MG63 (cell line): ENCODE measurements at regions not wholly inside any gene's neighbourhood (a gene's known extent, or its start where the extent isn't known, plus 50 kb on each side); places are given as distances from the start of the nearest gene placed in this dataset.
"Not testable (repeated sequence)": the region's sequence is repeated elsewhere in the genome, so short reads cannot be mapped to it uniquely, and the experiment has no call there.

ENCODE experiments used
- DNase-seq: peaks from one replicate; pipeline ENCODE4 v3.0.0-alpha.2; 2020
- H3K27me3 ChIP-seq: fragments of 250-450 bp; sonication (Bioruptor Pico); 2 replicates; pipeline ENCODE4 v1.5.1; 2020; ENCODE audit warnings: mild to moderate bottlenecking, moderate library complexity
- H3K36me3 ChIP-seq: fragments of 250-450 bp; sonication (Bioruptor Pico); 2 replicates; pipeline ENCODE4 v1.5.1; 2020; ENCODE audit warnings: mild to moderate bottlenecking, moderate library complexity
- H3K4me3 ChIP-seq: fragments of 250-450 bp; sonication (Bioruptor Pico); 2 replicates; pipeline ENCODE4 v1.5.1; 2020; ENCODE audit warnings: mild to moderate bottlenecking, moderate library complexity
- H3K9me3 ChIP-seq: fragments of 250-450 bp; sonication (Bioruptor Pico); 2 replicates; pipeline ENCODE4 v1.5.1; 2020; ENCODE audit warnings: mild to moderate bottlenecking, moderate library complexity

DNA sequence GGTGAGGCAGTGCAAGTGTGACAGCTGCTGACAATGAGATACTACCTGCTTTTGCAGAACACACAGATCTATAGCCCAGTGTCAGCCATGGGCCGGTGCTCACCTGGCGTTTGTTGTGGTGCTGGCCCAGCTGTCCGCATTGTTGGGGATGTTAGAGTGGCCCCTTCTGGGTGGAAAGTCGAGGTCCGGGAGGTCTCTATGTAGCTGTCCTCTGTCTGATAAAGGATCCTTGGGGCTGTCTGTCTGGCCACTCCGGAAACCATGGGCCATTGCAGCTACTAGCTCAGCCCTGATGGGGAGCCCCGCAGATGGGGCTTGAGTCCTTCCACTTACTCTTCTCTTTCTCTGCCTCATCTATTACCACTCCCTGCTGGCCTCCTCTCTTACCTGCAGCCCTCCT is 181.5 kb upstream of the TSHZ3 start:
- Histone ChIP-seq H3K9me3 (peaks cover 6% of the 10 kb centered on the region), H3K4me3 (no peak overlapping the region), H3K36me3 (no peaks in the 10 kb centered on the region), H3K27me3 (no peaks in the 10 kb centered on the region)
- no peak for DNase-seq

DNA sequence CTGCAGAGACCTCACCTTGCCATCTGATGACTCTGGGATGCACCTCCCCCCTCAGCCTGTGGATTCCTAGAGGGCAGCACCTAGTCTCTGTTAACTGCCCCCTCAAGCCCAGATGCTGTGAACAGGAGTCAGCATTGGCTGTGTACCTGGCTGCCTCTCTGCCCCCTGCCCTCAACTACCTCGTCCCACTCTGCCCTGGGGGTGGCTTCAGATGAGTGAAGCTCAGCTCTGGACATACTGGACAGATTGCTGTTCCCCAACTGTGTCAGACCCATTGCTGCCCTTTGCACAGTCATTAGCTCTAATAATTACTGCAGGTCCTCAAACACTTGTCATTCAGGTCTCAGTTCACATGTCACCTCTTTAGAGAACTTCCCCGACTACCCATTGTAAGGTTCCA is 182.1 kb upstream of the TSHZ3 start:
- DNase-seq, result no peak
- peaks cover 2% of the 10 kb centered on the region for H3K9me3 ChIP-seq
- no peak overlapping the region for H3K4me3 ChIP-seq
- no peaks in the 10 kb centered on the region for H3K27me3 ChIP-seq
- no peaks in the 10 kb centered on the region for H3K36me3 ChIP-seq

DNA sequence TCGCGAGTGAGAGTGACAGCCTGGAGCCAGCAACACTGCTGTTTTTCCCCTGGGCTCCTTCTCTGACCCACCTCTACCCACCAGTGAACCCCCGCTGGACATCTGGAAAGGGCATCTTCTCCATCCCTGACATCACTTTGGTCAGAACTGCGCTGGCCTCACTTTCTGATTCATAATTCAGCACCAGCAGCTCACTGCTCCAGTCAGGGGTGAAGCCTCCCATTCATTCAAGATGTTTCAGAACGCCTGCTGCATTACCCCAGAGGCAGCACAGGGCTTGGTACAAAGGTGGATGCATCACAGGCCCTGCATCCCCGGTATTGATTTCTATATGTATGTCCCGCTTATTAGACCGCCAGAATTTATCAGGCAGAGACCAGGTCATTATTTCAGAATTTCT is 182.8 kb upstream of the TSHZ3 start:
- no peaks in the 10 kb centered on the region for H3K27me3 ChIP-seq
- H3K4me3 ChIP-seq, result no peak overlapping the region
- no peak for DNase-seq
- H3K36me3 ChIP-seq, result no peaks in the 10 kb centered on the region
- no peaks in the 10 kb centered on the region for H3K9me3 ChIP-seq

GRCh38 chr19:31533114-31533513 is 183.9 kb upstream of the TSHZ3 start:
- no peaks in the 10 kb centered on the region for H3K27me3 ChIP-seq
- no peak for DNase-seq
- H3K4me3 ChIP-seq, result no peak overlapping the region
- H3K9me3 ChIP-seq, result no peaks in the 10 kb centered on the region
- H3K36me3 ChIP-seq, result no peaks in the 10 kb centered on the region

- no peaks in the 10 kb centered on the region for H3K36me3 ChIP-seq
- no peaks in the 10 kb centered on the region for H3K27me3 ChIP-seq
- no peak overlapping the region for H3K4me3 ChIP-seq
- H3K9me3 ChIP-seq, result 0 out of 2 replicates have a peak, but pooled peaks cover 2% of the 10 kb centered on the region
- no peak for DNase-seq
Observed at GRCh38 chr19:31534231-31534630, 185.0 kb upstream of the TSHZ3 start.

DNA sequence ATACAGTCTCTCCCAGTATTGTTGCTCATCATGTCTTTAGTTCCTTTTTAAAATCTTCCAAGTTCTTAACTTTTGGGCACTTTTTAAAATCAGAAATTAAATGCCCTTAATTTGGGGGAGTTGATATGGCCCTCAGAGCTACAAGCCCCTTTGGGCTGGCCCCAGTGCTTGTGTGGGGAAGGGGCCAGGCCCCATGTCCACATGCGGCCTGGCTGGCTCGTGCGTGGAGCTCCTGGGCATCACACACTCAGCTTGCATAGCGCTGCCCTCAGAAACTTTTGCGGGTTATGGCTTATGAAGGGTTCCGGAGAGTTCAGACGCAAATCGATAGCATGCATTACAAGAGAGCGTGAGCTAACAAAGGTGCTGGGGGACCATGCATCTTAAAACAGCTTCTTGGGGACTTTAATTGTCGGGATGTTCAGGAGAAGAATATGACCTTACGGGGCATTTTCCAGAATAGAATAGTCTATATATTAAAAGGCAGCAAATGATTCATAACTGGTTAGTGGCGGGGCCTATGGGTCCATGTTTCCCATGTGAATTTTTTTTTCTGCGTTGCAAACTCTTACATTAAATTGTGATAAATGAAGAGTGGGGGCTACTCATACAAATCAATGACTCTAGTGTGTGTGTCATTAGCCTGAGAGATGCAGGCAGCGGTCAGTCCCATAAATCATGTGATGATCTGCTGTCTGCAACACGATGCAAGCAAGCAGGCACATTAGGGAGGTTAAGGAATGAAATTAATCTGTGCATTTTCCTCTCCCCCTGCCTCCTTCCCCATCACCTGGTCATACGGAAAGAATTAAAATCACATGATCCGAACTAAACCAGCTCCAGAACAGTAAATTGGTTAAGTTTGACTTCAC is 185.8 kb upstream of the TSHZ3 start:
- 0 out of 2 replicates have a peak, but pooled peaks cover 2% of the 10 kb centered on the region for H3K9me3 ChIP-seq
- no peak for DNase-seq
- no peaks in the 10 kb centered on the region for H3K36me3 ChIP-seq
- peaks cover 1% of the 10 kb centered on the region; the same call in 1 of the 2 replicates for H3K27me3 ChIP-seq
- no peak overlapping the region for H3K4me3 ChIP-seq

GRCh38 chr19:31535691-31536460 is 186.6 kb upstream of the TSHZ3 start:
- Histone ChIP-seq H3K36me3 (no peaks in the 10 kb centered on the region), H3K9me3 (0 out of 2 replicates have a peak, but pooled peaks cover 2% of the 10 kb centered on the region), H3K4me3 (no peak overlapping the region), H3K27me3 (peaks cover 4% of the 10 kb centered on the region)
- DNase-seq, result no peak

GRCh38 chr19:31537136-31537535 is 187.9 kb upstream of the TSHZ3 start:
- Histone ChIP-seq H3K9me3 (0 out of 2 replicates have a peak, but pooled peaks cover 2% of the 10 kb centered on the region), H3K27me3 (peaks cover 9% of the 10 kb centered on the region), H3K4me3 (no peak overlapping the region), H3K36me3 (no peaks in the 10 kb centered on the region)
- no peak for DNase-seq

GRCh38 chr19:31537902-31538301 is 188.7 kb upstream of the TSHZ3 start:
- H3K36me3 ChIP-seq, DNase-seq, H3K9me3 ChIP-seq, H3K4me3 ChIP-seq, H3K27me3 ChIP-seq: not testable (repeated sequence)

DNA sequence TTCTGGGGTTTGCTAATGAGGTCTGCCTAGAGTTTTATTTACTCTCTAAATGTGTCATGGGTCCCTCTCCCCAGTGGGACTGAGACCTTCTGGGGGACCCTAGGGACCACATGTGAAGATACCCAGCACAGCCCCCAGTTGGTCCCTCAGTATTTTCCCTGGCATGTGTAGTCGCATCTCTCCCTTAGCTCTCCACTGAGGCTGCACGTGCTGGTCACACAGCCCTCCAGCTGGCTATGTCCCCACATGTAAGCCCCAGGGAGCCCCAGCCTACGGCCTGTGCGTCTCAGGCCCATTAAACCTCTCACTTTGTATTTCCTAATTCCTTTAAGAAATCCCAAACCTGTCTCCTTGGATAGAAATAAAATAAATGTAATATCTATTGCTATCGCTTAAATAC is 189.6 kb upstream of the TSHZ3 start:
- 0 out of 2 replicates have a peak, but pooled peaks cover 2% of the 10 kb centered on the region for H3K9me3 ChIP-seq
- no peak for DNase-seq
- no peaks in the 10 kb centered on the region for H3K36me3 ChIP-seq
- no peak overlapping the region for H3K4me3 ChIP-seq
- peaks cover 9% of the 10 kb centered on the region for H3K27me3 ChIP-seq

- H3K27me3 ChIP-seq, result peaks cover 9% of the 10 kb centered on the region
- 0 out of 2 replicates have a peak, but pooled peaks cover 2% of the 10 kb centered on the region for H3K9me3 ChIP-seq
- H3K36me3 ChIP-seq, result no peaks in the 10 kb centered on the region
- no peak for DNase-seq
- H3K4me3 ChIP-seq, result no peak overlapping the region
Observed at GRCh38 chr19:31539386-31539785, 190.2 kb upstream of the TSHZ3 start.

GRCh38 chr19:31541396-31541795 is 192.2 kb upstream of the TSHZ3 start:
- DNase-seq, result no peak
- H3K36me3 ChIP-seq, result no peaks in the 10 kb centered on the region
- H3K4me3 ChIP-seq, result no peak overlapping the region
- peaks cover 11% of the 10 kb centered on the region for H3K27me3 ChIP-seq
- 0 out of 2 replicates have a peak, but pooled peaks cover 2% of the 10 kb centered on the region for H3K9me3 ChIP-seq

GRCh38 chr19:31543456-31543855 is 194.2 kb upstream of the TSHZ3 start:
- DNase-seq, result no peak
- no peaks in the 10 kb centered on the region for H3K36me3 ChIP-seq
- no peak overlapping the region for H3K4me3 ChIP-seq
- peaks cover 11% of the 10 kb centered on the region for H3K27me3 ChIP-seq
- H3K9me3 ChIP-seq, result no peaks in the 10 kb centered on the region

- H3K27me3 ChIP-seq, result peaks cover 7% of the 10 kb centered on the region; the same call in 1 of the 2 replicates
- no peaks in the 10 kb centered on the region for H3K9me3 ChIP-seq
- H3K4me3 ChIP-seq, result no peak overlapping the region
- no peaks in the 10 kb centered on the region for H3K36me3 ChIP-seq
- no peak for DNase-seq
Observed at GRCh38 chr19:31545777-31546176, 196.5 kb upstream of the TSHZ3 start.

- DNase-seq, result no peak
- peaks cover 7% of the 10 kb centered on the region; the same call in 1 of the 2 replicates for H3K27me3 ChIP-seq
- no peaks in the 10 kb centered on the region for H3K36me3 ChIP-seq
- H3K9me3 ChIP-seq, result no peaks in the 10 kb centered on the region
- no peak overlapping the region for H3K4me3 ChIP-seq
Observed at GRCh38 chr19:31546205-31546960, 197.1 kb upstream of the TSHZ3 start.

DNA sequence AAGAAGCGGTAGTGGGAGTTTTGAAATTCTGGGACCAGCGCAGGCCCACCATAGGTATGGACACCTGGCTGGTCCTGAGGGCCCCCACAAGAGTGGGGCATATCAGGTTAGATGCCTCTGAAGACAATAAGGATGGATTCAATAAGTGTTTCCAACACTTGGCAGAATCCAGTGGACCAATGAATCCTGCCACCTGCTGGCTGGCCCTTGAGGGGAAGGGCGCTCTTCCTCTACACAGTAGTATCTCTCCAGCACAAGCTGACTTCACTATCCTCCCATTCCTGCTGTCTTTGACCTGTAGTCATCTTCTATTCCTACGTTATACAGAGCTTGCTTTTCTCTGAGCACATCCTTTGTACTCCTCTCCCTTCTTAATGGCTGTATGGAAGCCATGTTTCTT is 199.7 kb upstream of the TSHZ3 start:
- Histone ChIP-seq H3K36me3 (no peaks in the 10 kb centered on the region), H3K27me3 (peaks cover 3% of the 10 kb centered on the region; the same call in 1 of the 2 replicates), H3K9me3 (no peaks in the 10 kb centered on the region), H3K4me3 (no peak overlapping the region)
- DNase-seq, result peak; percentile 10
